OCI-M1 (cell line): ENCODE measurements at regions not wholly inside any gene's neighbourhood (a gene's known extent, or its start where the extent isn't known, plus 50 kb on each side); places are given as distances from the start of the nearest gene placed in this dataset.

Source experiments
- DNase-seq: peaks from one replicate; lab custom pipeline; 2025; lab: John Stamatoyannopoulos, UW

- no peak for DNase-seq
These were observed 78.1 kb downstream of the SCG2 start for GRCh38 chr2:223524066-223524465.

GRCh38 chr2:223526106-223526505 is 76.1 kb downstream of the SCG2 start:
- DNase-seq, result no peak

- no peak for DNase-seq
These were observed 74.1 kb downstream of the SCG2 start for GRCh38 chr2:223528036-223528435.

- DNase-seq, result no peak
These were observed 72.5 kb downstream of the SCG2 start for GRCh38 chr2:223529696-223530095.

- no peak for DNase-seq
These were observed 71.3 kb downstream of the SCG2 start for GRCh38 chr2:223530811-223531210.

GRCh38 chr2:223532161-223532560 is 70.0 kb downstream of the SCG2 start:
- DNase-seq, result no peak

GRCh38 chr2:223532712-223533111 is 69.4 kb downstream of the SCG2 start:
- DNase-seq, result peak; percentile 54

GRCh38 chr2:223536546-223536945 is 65.6 kb downstream of the SCG2 start:
- no peak for DNase-seq

GRCh38 chr2:223537115-223537514 is 65.0 kb downstream of the SCG2 start:
- DNase-seq, result no peak

GRCh38 chr2:223537651-223538601 is 64.2 kb downstream of the SCG2 start:
- peak; percentile 3 for DNase-seq

- DNase-seq, result no peak
These were observed 63.2 kb downstream of the SCG2 start for GRCh38 chr2:223538920-223539440.

GRCh38 chr2:223541546-223541945 is 60.6 kb downstream of the SCG2 start:
- no peak for DNase-seq

- no peak for DNase-seq
These were observed 59.7 kb downstream of the SCG2 start for GRCh38 chr2:223542501-223542900.

GRCh38 chr2:223545406-223545805 is 56.8 kb downstream of the SCG2 start:
- DNase-seq, result no peak

- DNase-seq, result no peak
These were observed 56.3 kb downstream of the SCG2 start for GRCh38 chr2:223545830-223546229.
